ENCODE measurements at regions not wholly inside any gene's neighbourhood (a gene's known extent, or its start where the extent isn't known, plus 50 kb on each side); places are given as distances from the start of the nearest gene placed in this dataset.
"Not testable (repeated sequence)": the region's sequence is repeated elsewhere in the genome, so short reads cannot be mapped to it uniquely, and the experiment has no call there.

- DNase-seq = no peak
These were observed 560.0 kb upstream of the PCDH7 start for GRCh38 chr4:30160140-30160539.

GRCh38 chr4:30172416-30172815 is 547.8 kb upstream of the PCDH7 start:
- DNase-seq = no peak

DNA sequence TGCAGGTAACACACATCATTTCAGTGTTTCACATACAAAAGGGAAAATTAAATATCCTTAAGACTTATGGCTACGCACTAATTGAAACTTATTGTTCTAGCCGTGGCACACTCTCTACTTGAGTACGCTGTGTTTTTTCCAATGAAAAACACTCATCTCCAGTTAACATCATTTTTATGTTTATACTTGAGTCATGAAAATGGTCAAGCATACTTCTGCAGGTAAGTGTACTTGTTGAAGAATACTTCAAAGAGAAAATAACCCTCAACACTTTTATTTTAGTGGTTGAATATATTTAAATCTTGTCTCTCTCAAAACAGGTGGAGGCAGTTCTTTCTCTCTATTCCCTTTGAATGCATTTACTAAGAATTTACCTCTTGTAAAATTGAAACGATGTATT is 538.7 kb upstream of the PCDH7 start:
- no peak for DNase-seq

- no peak for DNase-seq
These were observed 538.3 kb upstream of the PCDH7 start for GRCh38 chr4:30181918-30182317.

GRCh38 chr4:30182786-30183185 is 537.4 kb upstream of the PCDH7 start:
- no peak for DNase-seq

DNA sequence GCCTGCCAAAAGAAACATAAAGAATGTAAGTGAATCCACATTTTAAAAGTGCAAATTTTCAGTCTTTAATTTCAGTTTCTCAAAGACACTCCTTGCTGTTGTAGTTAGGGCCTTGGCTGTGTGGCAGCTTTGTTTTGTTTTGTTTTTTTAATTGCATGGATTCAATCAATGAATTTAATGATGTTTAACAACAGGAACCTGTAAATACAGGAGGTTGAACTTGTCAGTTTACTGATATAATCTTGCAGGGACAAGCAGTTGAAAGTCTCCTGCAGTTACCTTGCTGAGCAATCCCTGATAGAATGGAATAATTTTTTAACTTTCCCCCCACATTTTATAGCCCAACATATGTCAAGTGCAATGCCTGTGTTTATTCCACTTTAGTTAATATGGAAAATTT is 528.3 kb upstream of the PCDH7 start:
- DNase-seq = no peak

DNA sequence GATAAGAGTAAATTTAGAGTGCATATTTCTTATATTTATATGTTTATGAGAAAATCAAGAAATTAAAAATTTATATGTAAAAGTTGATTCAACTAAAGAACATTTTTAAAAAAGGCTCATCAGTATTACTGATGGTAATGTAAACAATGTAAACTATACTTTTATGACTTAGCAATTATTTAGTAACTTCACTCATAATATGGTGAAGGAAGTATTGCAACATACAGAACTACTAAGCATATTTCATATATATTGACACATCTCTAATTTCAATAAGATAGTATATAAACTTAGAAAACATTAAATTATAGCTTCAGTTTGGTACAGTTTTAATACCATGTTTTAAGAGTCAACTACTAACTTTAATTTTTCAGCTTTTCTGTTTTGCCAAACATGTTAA is 512.8 kb upstream of the PCDH7 start:
- no peak for DNase-seq

GRCh38 chr4:30208731-30209435 is 511.3 kb upstream of the PCDH7 start:
- no peak for DNase-seq

DNA sequence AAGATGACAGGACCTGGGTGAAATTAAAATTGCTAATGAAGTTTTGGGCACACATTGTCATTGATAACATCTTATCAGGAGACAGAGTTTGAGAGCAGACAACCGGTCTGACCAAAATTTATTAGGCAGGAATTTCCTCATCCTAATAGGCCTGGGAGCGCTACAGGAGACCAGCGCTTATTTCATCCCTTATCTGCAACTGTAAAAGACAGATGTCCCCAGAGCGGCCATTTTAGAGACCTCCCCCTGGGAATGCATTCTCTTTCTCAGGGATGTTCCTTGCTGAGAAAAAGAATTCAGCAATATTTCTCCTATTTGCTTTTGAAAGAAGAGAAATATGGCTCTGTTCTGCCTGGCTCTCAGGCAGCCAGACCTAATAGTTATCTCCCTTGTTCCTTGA is 504.2 kb upstream of the PCDH7 start:
- DNase-seq = not testable (repeated sequence)

DNA sequence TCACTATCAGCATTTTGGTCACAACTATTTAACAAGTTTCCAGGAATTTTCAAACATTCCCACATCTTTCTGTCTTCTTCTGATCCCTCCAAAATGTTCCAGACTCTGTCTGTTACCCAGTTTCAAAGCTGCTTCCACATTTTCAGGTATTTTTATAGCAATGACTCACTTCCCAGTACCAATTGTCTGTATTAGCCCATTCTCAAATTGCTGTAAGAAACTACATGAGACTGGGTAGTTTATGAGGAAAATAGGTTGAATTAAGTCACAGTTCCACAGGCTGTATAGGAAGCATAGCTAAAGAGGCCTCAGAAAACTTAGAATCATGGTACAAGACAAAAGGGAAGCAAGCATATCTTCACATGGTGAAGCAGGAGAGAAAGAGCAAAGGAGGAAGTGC is 475.0 kb upstream of the PCDH7 start:
- DNase-seq = no peak

DNA sequence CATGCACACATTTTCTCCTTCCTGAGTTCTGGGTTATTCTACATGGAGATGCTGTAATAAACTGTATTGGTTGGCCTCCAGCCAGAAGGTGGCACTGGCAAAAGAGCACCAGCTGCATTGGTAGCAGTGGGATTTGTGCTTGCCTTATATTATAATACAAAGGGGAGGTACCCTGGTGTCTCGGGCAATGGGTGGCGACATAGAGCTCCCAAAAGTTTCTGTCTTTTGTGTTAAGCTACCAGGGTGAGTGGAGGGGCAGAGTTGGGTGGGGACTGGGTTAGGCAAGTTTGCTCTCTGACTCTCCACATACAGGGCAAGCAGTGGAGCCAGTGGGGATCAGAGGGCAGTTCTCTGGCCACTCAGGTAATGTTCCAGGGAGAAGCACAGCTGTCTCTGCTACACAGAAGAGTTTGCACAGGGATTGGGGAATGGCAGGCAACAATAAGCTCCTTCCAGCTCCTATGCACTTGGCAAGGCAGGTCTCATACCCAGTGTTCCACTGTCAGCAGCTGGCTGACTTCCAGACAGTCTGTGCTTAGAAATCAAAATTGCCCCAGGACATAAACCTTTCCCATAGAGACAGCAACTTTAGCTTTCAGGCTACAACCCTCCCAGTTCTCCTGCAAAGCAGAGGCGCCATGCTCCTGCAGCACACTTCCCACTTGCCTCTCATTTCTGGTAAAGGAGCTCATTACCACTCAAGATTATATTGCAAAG is 463.9 kb upstream of the PCDH7 start:
- DNase-seq = no peak

GRCh38 chr4:30258949-30259348 is 461.2 kb upstream of the PCDH7 start:
- DNase-seq = no peak

GRCh38 chr4:30262379-30262778 is 457.8 kb upstream of the PCDH7 start:
- no peak for DNase-seq

GRCh38 chr4:30264465-30264864 is 455.7 kb upstream of the PCDH7 start:
- no peak for DNase-seq

GRCh38 chr4:30265716-30266115 is 454.5 kb upstream of the PCDH7 start:
- DNase-seq = no peak

DNA sequence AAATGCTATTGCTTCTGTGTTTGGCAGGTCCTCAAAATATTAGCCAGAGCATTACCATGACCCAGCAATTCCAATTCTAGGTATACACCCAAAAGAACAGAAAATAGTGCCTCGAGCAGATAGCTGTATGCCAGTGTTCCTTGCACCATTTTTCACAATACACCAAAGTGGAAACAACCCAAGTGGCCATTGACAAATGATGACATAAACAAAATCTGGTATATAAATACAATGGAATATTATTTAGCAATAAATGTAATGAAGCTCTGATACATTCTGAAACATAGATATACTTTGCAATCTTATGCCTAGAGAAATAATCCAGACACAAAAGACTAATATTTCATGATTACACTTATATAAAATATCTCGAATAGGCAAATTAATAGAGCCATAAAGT is 451.8 kb upstream of the PCDH7 start:
- DNase-seq = no peak

DNA sequence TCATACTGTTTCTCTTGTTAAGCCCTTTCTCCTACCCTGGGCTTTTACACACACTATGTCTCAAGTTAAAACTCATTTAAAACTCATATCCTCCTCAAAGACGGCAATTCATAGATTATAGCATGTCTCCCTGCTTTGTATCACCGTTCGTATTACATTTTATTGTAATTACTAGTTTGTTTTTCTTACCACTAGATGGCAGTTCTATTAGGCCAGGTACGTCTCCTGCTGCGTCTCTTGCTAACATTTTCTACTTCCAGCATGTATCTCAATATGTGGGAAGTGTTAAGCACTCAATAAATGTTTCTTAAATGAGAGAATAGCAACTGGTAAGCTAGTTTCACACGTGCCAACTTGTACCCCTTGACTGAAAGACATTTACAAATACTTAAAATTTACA is 450.3 kb upstream of the PCDH7 start:
- DNase-seq = no peak

- no peak for DNase-seq
These were observed 438.2 kb upstream of the PCDH7 start for GRCh38 chr4:30281986-30282385.

GRCh38 chr4:30283336-30283735 is 436.8 kb upstream of the PCDH7 start:
- DNase-seq = no peak

GRCh38 chr4:30294295-30294694 is 425.9 kb upstream of the PCDH7 start:
- DNase-seq = no peak

DNA sequence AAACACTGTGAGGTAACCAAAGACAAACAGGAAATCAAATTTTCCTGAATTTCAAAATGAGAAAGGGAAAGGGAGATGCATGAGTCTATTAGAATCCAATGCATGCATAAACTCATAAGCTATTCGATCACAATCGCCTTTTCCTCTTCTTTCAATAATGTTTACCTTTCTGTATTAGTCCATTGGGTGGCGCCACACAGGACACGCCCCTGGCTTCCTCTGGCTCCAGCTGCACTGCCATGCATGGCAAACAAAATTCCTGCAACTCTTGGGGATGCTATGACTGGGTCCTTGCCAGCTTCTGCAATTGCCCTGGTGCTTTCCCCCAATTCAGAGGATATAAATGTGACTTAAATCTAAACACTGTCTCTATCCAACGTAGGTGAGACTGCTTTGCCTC is 424.5 kb upstream of the PCDH7 start:
- DNase-seq = no peak

DNA sequence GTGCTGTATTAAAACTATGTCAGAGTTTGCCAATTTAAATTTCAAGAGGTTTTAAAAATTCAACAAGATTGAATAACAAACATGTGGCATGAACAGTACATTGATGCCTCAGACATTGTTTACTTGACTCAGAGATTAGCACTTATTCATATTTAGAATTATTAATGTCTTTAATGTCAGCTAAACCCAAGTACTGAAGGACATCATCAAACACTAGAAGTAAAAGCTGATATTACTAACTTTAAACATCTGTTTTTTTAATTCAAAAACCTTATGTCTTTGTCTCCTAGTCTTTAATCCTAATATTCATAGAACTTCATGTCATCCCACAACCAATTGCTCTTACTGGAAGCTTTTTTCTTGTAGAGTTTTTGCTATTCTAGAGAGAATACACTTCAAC is 406.2 kb upstream of the PCDH7 start:
- DNase-seq = no peak

DNA sequence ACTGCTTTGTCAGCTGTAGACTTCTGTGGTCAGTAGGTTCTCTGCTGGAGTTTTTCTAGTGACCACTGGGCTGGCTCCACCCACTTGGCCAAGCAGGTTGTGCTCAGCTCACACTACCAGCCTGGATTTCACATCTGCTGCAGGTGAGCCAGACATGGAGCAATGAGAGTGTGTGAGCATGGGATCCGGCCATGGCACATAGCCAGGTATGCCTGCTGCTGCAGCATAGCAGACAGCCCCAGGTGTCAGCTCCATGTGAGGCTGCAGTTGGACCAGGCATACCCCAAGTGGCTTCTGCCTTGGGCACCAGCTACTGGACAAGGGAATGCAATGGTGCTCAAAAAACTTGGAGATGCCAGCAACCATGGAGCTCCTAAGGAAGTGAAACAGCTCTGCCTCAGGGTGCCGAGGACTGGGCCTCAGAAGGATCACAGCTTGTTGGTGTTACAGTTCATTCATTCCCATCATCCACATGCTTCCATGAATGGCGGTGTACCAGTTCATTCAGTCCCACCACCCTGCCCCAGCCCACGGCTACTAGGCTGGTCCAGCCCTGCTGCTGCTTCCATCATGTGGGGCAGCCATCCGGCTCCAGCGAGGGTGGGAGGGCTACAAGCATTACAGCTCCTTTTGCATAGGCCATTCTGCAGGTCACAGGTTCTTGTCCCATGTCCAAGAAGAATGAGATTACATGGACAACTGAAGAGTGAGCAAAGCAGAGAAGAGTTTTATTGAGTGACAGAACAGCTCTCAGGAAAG is 389.1 kb upstream of the PCDH7 start:
- DNase-seq = no peak

DNA sequence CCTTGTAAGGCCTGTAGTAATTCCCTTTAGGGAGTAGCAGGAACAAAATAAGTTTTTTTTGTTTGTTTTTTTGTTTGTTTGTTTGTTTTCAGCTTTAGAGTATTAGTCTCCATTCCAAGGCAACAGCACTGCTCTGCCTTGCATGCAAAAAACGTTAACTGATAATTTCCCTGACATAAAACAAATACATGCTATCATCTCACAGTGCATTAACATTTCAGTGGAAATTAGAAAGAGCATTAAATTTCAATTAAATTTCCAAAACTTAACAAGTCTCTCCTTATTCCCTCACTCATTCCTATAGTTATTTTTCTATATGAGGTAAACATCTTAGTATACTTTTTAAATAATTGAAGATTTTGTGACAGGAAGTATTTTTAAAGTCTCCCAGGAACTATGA is 378.4 kb upstream of the PCDH7 start:
- DNase-seq = no peak

All from GDM1 (cell line).